Ishikawa (cell line): ENCODE measurements at regions not wholly inside any gene's neighbourhood (a gene's known extent, or its start where the extent isn't known, plus 50 kb on each side); places are given as distances from the start of the nearest gene placed in this dataset.

ENCODE experiments used
- CEBPB ChIP-seq: IDR thresholded peaks from 2 replicates; pipeline ENCODE4 v1.6.1; 2012
- CREB1 ChIP-seq: IDR thresholded peaks from 2 replicates; pipeline ENCODE4 v1.6.1; 2012; ENCODE audit warnings: low read depth
- EP300 ChIP-seq: IDR thresholded peaks from 2 replicates; pipeline ENCODE4 v1.6.1; 2012; ENCODE audit warnings: borderline replicate concordance
- MAX ChIP-seq: IDR thresholded peaks from 2 replicates; pipeline ENCODE4 v1.6.1; 2012
- RAD21 ChIP-seq: IDR thresholded peaks from 2 replicates; pipeline ENCODE4 v1.6.1; 2012; ENCODE audit warnings: low read depth
- TAF1 ChIP-seq: IDR thresholded peaks from 2 replicates; pipeline ENCODE4 v1.6.1; 2012; ENCODE audit warnings: low read depth, mild to moderate bottlenecking
- TCF12 ChIP-seq: IDR thresholded peaks from 2 replicates; pipeline ENCODE4 v1.6.1; 2012; ENCODE audit warnings: low read depth

GRCh38 chr13:99894105-99894839 is 77.3 kb downstream of the ZIC5 start:
- TF ChIP-seq TCF12 (no peak), CEBPB (no peak), MAX (no peak), RAD21 (no peak), CREB1 (no peak), TAF1 (no peak), EP300 (no peak)
